ENCODE measurements at regions not wholly inside any gene's neighbourhood (a gene's known extent, or its start where the extent isn't known, plus 50 kb on each side); places are given as distances from the start of the nearest gene placed in this dataset.

DNA sequence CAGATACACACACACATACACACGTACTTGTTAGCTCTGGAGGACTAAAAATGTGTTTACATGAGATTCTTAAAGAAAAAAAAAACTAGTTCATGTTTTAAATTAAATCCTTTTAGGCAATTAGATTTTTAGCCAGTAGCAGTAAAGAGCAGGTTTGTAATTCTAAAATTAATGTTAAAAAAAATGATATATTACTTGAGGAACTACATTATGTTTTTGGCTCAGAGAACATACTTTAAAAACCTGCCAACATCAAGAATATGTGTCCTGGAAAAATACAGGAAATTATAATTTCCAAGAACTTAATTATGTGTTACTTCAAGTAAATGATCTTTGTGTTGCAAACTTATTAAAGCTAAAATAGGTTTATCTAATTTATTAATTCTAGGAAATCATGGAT, 594.3 kb upstream of the PCDH7 start (continued):
- TF ChIP-seq, protein P1, sequence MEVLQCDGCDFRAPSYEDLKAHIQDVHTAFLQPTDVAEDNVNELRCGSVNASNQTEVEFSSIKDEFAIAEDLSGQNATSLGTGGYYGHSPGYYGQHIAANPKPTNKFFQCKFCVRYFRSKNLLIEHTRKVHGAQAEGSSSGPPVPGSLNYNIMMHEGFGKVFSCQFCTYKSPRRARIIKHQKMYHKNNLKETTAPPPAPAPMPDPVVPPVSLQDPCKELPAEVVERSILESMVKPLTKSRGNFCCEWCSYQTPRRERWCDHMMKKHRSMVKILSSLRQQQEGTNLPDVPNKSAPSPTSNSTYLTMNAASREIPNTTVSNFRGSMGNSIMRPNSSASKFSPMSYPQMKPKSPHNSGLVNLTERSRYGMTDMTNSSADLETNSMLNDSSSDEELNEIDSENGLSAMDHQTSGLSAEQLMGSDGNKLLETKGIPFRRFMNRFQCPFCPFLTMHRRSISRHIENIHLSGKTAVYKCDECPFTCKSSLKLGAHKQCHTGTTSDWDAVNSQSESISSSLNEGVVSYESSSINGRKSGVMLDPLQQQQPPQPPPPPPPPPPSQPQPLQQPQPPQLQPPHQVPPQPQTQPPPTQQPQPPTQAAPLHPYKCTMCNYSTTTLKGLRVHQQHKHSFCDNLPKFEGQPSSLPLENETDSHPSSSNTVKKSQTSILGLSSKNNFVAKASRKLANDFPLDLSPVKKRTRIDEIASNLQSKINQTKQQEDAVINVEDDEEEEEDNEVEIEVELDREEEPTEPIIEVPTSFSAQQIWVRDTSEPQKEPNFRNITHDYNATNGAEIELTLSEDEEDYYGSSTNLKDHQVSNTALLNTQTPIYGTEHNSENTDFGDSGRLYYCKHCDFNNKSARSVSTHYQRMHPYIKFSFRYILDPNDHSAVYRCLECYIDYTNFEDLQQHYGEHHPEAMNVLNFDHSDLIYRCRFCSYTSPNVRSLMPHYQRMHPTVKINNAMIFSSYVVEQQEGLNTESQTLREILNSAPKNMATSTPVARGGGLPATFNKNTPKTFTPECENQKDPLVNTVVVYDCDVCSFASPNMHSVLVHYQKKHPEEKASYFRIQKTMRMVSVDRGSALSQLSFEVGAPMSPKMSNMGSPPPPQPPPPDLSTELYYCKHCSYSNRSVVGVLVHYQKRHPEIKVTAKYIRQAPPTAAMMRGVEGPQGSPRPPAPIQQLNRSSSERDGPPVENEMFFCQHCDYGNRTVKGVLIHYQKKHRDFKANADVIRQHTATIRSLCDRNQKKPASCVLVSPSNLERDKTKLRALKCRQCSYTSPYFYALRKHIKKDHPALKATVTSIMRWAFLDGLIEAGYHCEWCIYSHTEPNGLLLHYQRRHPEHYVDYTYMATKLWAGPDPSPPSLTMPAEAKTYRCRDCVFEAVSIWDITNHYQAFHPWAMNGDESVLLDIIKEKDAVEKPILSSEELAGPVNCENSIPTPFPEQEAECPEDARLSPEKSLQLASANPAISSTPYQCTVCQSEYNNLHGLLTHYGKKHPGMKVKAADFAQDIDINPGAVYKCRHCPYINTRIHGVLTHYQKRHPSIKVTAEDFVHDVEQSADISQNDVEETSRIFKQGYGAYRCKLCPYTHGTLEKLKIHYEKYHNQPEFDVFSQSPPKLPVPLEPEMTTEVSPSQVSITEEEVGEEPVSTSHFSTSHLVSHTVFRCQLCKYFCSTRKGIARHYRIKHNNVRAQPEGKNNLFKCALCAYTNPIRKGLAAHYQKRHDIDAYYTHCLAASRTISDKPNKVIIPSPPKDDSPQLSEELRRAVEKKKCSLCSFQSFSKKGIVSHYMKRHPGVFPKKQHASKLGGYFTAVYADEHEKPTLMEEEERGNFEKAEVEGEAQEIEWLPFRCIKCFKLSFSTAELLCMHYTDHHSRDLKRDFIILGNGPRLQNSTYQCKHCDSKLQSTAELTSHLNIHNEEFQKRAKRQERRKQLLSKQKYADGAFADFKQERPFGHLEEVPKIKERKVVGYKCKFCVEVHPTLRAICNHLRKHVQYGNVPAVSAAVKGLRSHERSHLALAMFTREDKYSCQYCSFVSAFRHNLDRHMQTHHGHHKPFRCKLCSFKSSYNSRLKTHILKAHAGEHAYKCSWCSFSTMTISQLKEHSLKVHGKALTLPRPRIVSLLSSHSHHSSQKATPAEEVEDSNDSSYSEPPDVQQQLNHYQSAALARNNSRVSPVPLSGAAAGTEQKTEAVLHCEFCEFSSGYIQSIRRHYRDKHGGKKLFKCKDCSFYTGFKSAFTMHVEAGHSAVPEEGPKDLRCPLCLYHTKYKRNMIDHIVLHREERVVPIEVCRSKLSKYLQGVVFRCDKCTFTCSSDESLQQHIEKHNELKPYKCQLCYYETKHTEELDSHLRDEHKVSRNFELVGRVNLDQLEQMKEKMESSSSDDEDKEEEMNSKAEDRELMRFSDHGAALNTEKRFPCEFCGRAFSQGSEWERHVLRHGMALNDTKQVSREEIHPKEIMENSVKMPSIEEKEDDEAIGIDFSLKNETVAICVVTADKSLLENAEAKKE (CRISPR knock-in tag; IDR thresholded peaks at IDR 0.05) = no peak
- no peak for TF ChIP-seq ZNF114 (CRISPR knock-in tag; IDR thresholded peaks at IDR 0.05)
- TF ChIP-seq EZH2 (IDR thresholded peaks at IDR 0.05; ENCODE audit: low read depth, unreplicated experiment) = no peak
- no peak for TF ChIP-seq ZNF331 (CRISPR knock-in tag; IDR thresholded peaks at IDR 0.05; ENCODE audit: low read depth)
- TF ChIP-seq, protein P2, sequence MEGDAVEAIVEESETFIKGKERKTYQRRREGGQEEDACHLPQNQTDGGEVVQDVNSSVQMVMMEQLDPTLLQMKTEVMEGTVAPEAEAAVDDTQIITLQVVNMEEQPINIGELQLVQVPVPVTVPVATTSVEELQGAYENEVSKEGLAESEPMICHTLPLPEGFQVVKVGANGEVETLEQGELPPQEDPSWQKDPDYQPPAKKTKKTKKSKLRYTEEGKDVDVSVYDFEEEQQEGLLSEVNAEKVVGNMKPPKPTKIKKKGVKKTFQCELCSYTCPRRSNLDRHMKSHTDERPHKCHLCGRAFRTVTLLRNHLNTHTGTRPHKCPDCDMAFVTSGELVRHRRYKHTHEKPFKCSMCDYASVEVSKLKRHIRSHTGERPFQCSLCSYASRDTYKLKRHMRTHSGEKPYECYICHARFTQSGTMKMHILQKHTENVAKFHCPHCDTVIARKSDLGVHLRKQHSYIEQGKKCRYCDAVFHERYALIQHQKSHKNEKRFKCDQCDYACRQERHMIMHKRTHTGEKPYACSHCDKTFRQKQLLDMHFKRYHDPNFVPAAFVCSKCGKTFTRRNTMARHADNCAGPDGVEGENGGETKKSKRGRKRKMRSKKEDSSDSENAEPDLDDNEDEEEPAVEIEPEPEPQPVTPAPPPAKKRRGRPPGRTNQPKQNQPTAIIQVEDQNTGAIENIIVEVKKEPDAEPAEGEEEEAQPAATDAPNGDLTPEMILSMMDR (conservative IDR thresholded peaks at IDR 0.05; ENCODE audit: low read depth in 2 of 2) = no peak

DNA sequence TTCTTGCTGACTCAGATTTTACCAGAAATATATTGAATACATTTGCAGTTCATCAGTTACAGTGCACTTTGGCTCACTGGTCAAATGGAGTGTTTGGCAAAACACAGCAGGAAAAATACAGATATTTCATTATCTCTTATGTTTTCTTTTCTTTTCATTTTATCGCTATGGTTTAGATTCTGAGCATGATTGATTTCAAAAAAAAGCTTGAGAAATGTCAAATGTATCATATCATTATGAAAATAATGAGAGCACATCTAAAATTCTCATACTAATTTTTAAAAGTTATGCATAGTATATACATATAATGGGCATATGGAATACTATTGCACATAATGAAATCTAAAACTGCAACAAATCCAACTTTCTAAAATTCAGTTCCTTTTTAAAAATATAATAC, 593.8 kb upstream of the PCDH7 start:
- no peak overlapping the region for H3K27ac ChIP-seq (ENCODE audit: low read depth)
- no peaks in the 10 kb centered on the region for H4K20me1 ChIP-seq (replicated peaks; ENCODE audit: insufficient read depth)
- Mint-ChIP-seq H3K27ac (no peak overlapping the region), H3K4me3 (no peak overlapping the region), H3K9me3 (no peaks in the 10 kb centered on the region), H3K36me3 (ENCODE audit: low read depth) (no peaks in the 10 kb centered on the region), H3K27me3 (ENCODE audit: insufficient read depth, low read depth, poor library complexity) (peaks cover 2% of the 10 kb centered on the region), H3K4me1 (no peaks in the 10 kb centered on the region)
- H3F3A ChIP-seq (replicated peaks; ENCODE audit: low read depth) = no peaks in the 10 kb centered on the region
- H3K4me1 ChIP-seq (ENCODE audit: insufficient read depth) = no peaks in the 10 kb centered on the region; the same call in 1 of the 2 replicates
- H3K4me2 ChIP-seq = no peak overlapping the region
- DNase-seq (ENCODE audit: low spot score) (no peak), ATAC-seq (no peak)
- no peaks in the 10 kb centered on the region for H3K79me2 ChIP-seq (replicated peaks; ENCODE audit: insufficient read depth)
- no peaks in the 10 kb centered on the region for H3K36me3 ChIP-seq (ENCODE audit: insufficient read depth)
- no peaks in the 10 kb centered on the region for H3K27me3 ChIP-seq (ENCODE audit: insufficient read depth)
- no peak for TF ChIP-seq ZNF114 (CRISPR knock-in tag; IDR thresholded peaks at IDR 0.05)
- TF ChIP-seq EZH2 (IDR thresholded peaks at IDR 0.05; ENCODE audit: low read depth, unreplicated experiment) = no peak
- no peak for TF ChIP-seq STAT1 (IDR thresholded peaks at IDR 0.05; ENCODE audit: unreplicated experiment)
- H3K9me2 ChIP-seq (ENCODE audit: insufficient read depth) = peaks cover 5% of the 10 kb centered on the region; the same call in 1 of the 2 replicates
- no peak overlapping the region for H2AFZ ChIP-seq
- no peak overlapping the region for H3K4me3 ChIP-seq
